ENCODE measurements at regions not wholly inside any gene's neighbourhood (a gene's known extent, or its start where the extent isn't known, plus 50 kb on each side); places are given as distances from the start of the nearest gene placed in this dataset.

GRCh38 chr2:23327416-23327815 is 57.6 kb upstream of the KLHL29 start:
- intact Hi-C loops (cut with DNase I), result no loop called here
- DNase-seq, result no peak

- no peak for DNase-seq
- intact Hi-C loops (cut with DNase I), result no loop called here
These were observed 57.1 kb upstream of the KLHL29 start for GRCh38 chr2:23327887-23328286.

- intact Hi-C loops (cut with DNase I), result no loop called here
These were observed 54.8 kb upstream of the KLHL29 start for GRCh38 chr2:23330214-23330613.

More at GRCh38 chr2:23330214-23330613, 54.8 kb upstream of the KLHL29 start:
- no peak for DNase-seq

All from posterior cingulate gyrus (tissue), 11 donors.